CD14-positive monocyte (primary cell): ENCODE measurements at regions not wholly inside any gene's neighbourhood (a gene's known extent, or its start where the extent isn't known, plus 50 kb on each side); places are given as distances from the start of the nearest gene placed in this dataset.

Source experiments
- DNase-seq, 3 donors: peaks; one replicate each; pipeline ENCODE4 v3.0.0-alpha.2; 2011 to 2022
- H2AFZ ChIP-seq: 2 replicates; pipeline ENCODE4 v1.6.0; 2012; ENCODE audit warnings: mild to moderate bottlenecking, low read depth, low read length, inconsistent platforms; ENCODE audit not compliant: insufficient read depth, poor library complexity, severe bottlenecking
- H3K27ac ChIP-seq, 2 donors: 1 replicate in 1 of 2; 2 replicates in 1 of 2; pipeline ENCODE4 v1.5.1; 2012 to 2013; ENCODE audit warnings: low read length in 2 of 2, control low read depth in 1 of 2, inconsistent platforms in 1 of 2, low read depth in 1 of 2, mild to moderate bottlenecking in 1 of 2
- H3K27me3 ChIP-seq, 2 donors: one replicate each; pipeline versions ENCODE4 v1.6.0 to v1.6.1; 2011 to 2013; ENCODE audit warnings: low read length in 2 of 2; ENCODE audit not compliant: control insufficient read depth in 2 of 2, insufficient read depth in 2 of 2
- H3K36me3 ChIP-seq, 2 donors: replicated peaks in 1 of 2; 1 replicate in 1 of 2; 2 replicates in 1 of 2; pipeline versions ENCODE4 v1.5.1 to v1.6.1; 2012 to 2013; ENCODE audit warnings: low read length in 2 of 2, control low read depth in 1 of 2, inconsistent platforms in 1 of 2, mild to moderate bottlenecking in 1 of 2; ENCODE audit not compliant: insufficient read depth in 2 of 2, control insufficient read depth in 1 of 2
- H3K4me1 ChIP-seq, 2 donors: 1 replicate in 1 of 2; 2 replicates in 1 of 2; pipeline versions ENCODE4 v1.5.1 to v1.6.1; 2012 to 2013; ENCODE audit warnings: low read length in 2 of 2, control low read depth in 1 of 2, inconsistent platforms in 1 of 2, mild to moderate bottlenecking in 1 of 2, moderate library complexity in 1 of 2; ENCODE audit not compliant: insufficient read depth in 2 of 2, control insufficient read depth in 1 of 2
- H3K4me2 ChIP-seq: replicated peaks from 2 replicates; pipeline ENCODE3; 2012; ENCODE audit warnings: low read length, moderate library complexity, mild to moderate bottlenecking; ENCODE audit not compliant: poor library complexity, severe bottlenecking; ENCODE audit errors: extremely low read depth
- H3K4me3 ChIP-seq, 3 experiments: fragments of 200-600 bp in 1 of 3; sonication (generic) in 1 of 3; replicated peaks in 1 of 3; 1 replicate in 2 of 3; 2 replicates in 1 of 3; pipeline ENCODE4 v1.5.1; 2011 to 2013; ENCODE audit warnings: low read length in 3 of 3, mild to moderate bottlenecking in 3 of 3, control low read depth in 2 of 3, low read depth in 2 of 3, inconsistent platforms in 1 of 3, moderate library complexity in 1 of 3
- H3K79me2 ChIP-seq: 2 replicates; pipeline ENCODE4 v1.6.0; 2012; ENCODE audit warnings: mild to moderate bottlenecking, control low read depth, inconsistent platforms, low read length, moderate library complexity; ENCODE audit not compliant: insufficient read depth
- H3K9ac ChIP-seq: 2 replicates; pipeline ENCODE4 v1.6.0; 2017; ENCODE audit warnings: low read length, mild to moderate bottlenecking; ENCODE audit not compliant: insufficient read depth, poor library complexity, severe bottlenecking
- H3K9me3 ChIP-seq, 2 donors: replicated peaks in 1 of 2; 1 replicate in 1 of 2; 2 replicates in 1 of 2; pipeline versions ENCODE4 v1.5.1 to v1.6.1; 2012 to 2013; ENCODE audit warnings: low read length in 2 of 2, control low read depth in 1 of 2; ENCODE audit not compliant: control insufficient read depth in 1 of 2, insufficient read depth in 1 of 2
- H4K20me1 ChIP-seq: 2 replicates; pipeline ENCODE4 v1.6.0; 2012; ENCODE audit warnings: mild to moderate bottlenecking, low read length, control low read depth, moderate library complexity; ENCODE audit not compliant: insufficient read depth
- H3K27ac Mint-ChIP-seq, 7 donors: one replicate each; pipeline ENCODE4 v1.8.0; 2020; ENCODE audit warnings: mild to moderate bottlenecking in 7 of 7, mixed read lengths in 7 of 7, moderate library complexity in 6 of 7, inconsistent platforms in 2 of 7
- H3K27me3 Mint-ChIP-seq, 3 donors: one replicate each; pipeline ENCODE4 v1.8.0; 2021 to 2022; ENCODE audit warnings: low read depth in 3 of 3, mild to moderate bottlenecking in 3 of 3, mixed read lengths in 3 of 3, moderate library complexity in 3 of 3, inconsistent platforms in 1 of 3
- H3K36me3 Mint-ChIP-seq, 2 donors: one replicate each; pipeline ENCODE4 v1.8.0; 2020; ENCODE audit warnings: mixed read lengths in 2 of 2, inconsistent platforms in 1 of 2, mild to moderate bottlenecking in 1 of 2
- H3K4me1 Mint-ChIP-seq: one replicate; pipeline ENCODE4 v1.8.0; 2020; ENCODE audit warnings: mild to moderate bottlenecking, mixed read lengths
- H3K4me3 Mint-ChIP-seq, 2 donors: one replicate each; pipeline ENCODE4 v1.8.0; 2020; ENCODE audit warnings: mild to moderate bottlenecking in 2 of 2, mixed read lengths in 2 of 2, moderate library complexity in 1 of 2
- H3K9me3 Mint-ChIP-seq, 7 donors: one replicate each; pipeline ENCODE4 v1.8.0; 2020 to 2022; ENCODE audit warnings: mixed read lengths in 7 of 7, mild to moderate bottlenecking in 6 of 7, moderate library complexity in 6 of 7, inconsistent platforms in 2 of 7
- CTCF ChIP-seq: fragments of 200-600 bp; IDR thresholded peaks from one replicate; pipeline ENCODE4 v1.8.0; 2022; ENCODE audit warnings: antibody characterized with exemption, mild to moderate bottlenecking
- WGBS: methylation state at CpG from one replicate; pipeline ENCODE4 v1.1.5; 2013; ENCODE audit warnings: missing lambda C conversion rate; ENCODE audit not compliant: insufficient coverage; 5-methylcytosine and 5-hydroxymethylcytosine counted together
- intact Hi-C, 2 donors: fragments of 100-400 bp; cut with micrococcal nuclease; formaldehyde crosslinking; loops; one replicate each; pipeline versions ENCODE4 v1.15.0 to v1.15.1; 2023

GRCh38 chr13:28560612-28561011 lies 65.7 kb upstream of the FLT1 start:
- Histone ChIP-seq H3K27ac (no peak overlapping the region), H3K36me3 (no peaks in the 10 kb centered on the region), H3K79me2 (no peaks in the 10 kb centered on the region), H3K9ac (no peak overlapping the region), H2AFZ (no peak overlapping the region), H3K9me3 (no peaks in the 10 kb centered on the region), H3K4me3 (no peak overlapping the region), H4K20me1 (no peaks in the 10 kb centered on the region), H3K4me1 (peaks cover 2 to 7% of the 10 kb centered on the region in 2 donors), H3K27me3 (no peaks in the 10 kb centered on the region), H3K4me2 (no peak overlapping the region)
- intact Hi-C loops: no loop called here
- H3K4me1 Mint-ChIP-seq: peaks cover 15% of the 10 kb centered on the region
- H3K4me3 Mint-ChIP-seq: no peak overlapping the region
- no peak for DNase-seq
- 100% methylated on average over 1 of the region's 2 CpGs for WGBS
- H3K27ac Mint-ChIP-seq: peak overlapping the region in 1 of 7 donors; percentile 6
- TF ChIP-seq CTCF: no peak
- peaks cover 0 to 4% (median 0%) of the 10 kb centered on the region in 7 donors for H3K9me3 Mint-ChIP-seq
- H3K27me3 Mint-ChIP-seq: peaks cover 2 to 3% (median 3%) of the 10 kb centered on the region in 3 donors
- H3K36me3 Mint-ChIP-seq: no peaks in the 10 kb centered on the region

GRCh38 chr13:28559636-28560259 lies 64.8 kb upstream of the FLT1 start:
- Mint-ChIP-seq H3K9me3 (peaks cover 0 to 4% (median 0%) of the 10 kb centered on the region in 7 donors), H3K27ac (no peak overlapping the region), H3K4me3 (no peak overlapping the region), H3K4me1 (peaks cover 15% of the 10 kb centered on the region), H3K36me3 (no peaks in the 10 kb centered on the region), H3K27me3 (peaks cover 2 to 3% (median 3%) of the 10 kb centered on the region in 3 donors)
- H3K9ac ChIP-seq: no peak overlapping the region
- H3K27me3 ChIP-seq: no peaks in the 10 kb centered on the region
- intact Hi-C loops: no loop called here
- no peaks in the 10 kb centered on the region for H3K9me3 ChIP-seq
- H3K36me3 ChIP-seq: no peaks in the 10 kb centered on the region
- H3K79me2 ChIP-seq: no peaks in the 10 kb centered on the region
- no peak overlapping the region for H3K4me3 ChIP-seq
- no peaks in the 10 kb centered on the region for H4K20me1 ChIP-seq
- H3K4me2 ChIP-seq: no peak overlapping the region
- TF ChIP-seq CTCF: no peak
- no peak for DNase-seq
- peaks cover 2 to 7% of the 10 kb centered on the region in 2 donors for H3K4me1 ChIP-seq
- H2AFZ ChIP-seq: no peak overlapping the region
- WGBS: 93% methylated on average over 3 of the region's 8 CpGs
- no peak overlapping the region for H3K27ac ChIP-seq
